Duodenal mucosa (tissue), 2 donors: ENCODE measurements at regions not wholly inside any gene's neighbourhood (a gene's known extent, or its start where the extent isn't known, plus 50 kb on each side); places are given as distances from the start of the nearest gene placed in this dataset.

ENCODE experiments used
- H3K27ac ChIP-seq: one replicate; pipeline ENCODE4 v1.7.0; 2013; ENCODE audit warnings: low read depth, low read length
- H3K27me3 ChIP-seq, 2 donors: one replicate each; pipeline ENCODE4 v1.7.0; 2013; ENCODE audit warnings: low read length in 2 of 2, control low read depth in 1 of 2; ENCODE audit not compliant: insufficient read depth in 2 of 2, control insufficient read depth in 1 of 2
- H3K36me3 ChIP-seq, 2 donors: one replicate each; pipeline ENCODE4 v1.7.0; 2013; ENCODE audit warnings: low read length in 2 of 2, control low read depth in 1 of 2; ENCODE audit not compliant: insufficient read depth in 2 of 2, control insufficient read depth in 1 of 2
- H3K4me1 ChIP-seq, 2 donors: one replicate each; pipeline ENCODE4 v1.7.0; 2013; ENCODE audit warnings: low read length in 2 of 2, control low read depth in 1 of 2; ENCODE audit not compliant: insufficient read depth in 2 of 2, control insufficient read depth in 1 of 2
- H3K4me3 ChIP-seq, 2 donors: one replicate each; pipeline ENCODE4 v1.7.0; 2013; ENCODE audit warnings: low read length in 2 of 2, low read depth in 1 of 2
- H3K9ac ChIP-seq, 2 donors: one replicate each; pipeline ENCODE4 v1.7.0; 2013; ENCODE audit warnings: low read length in 2 of 2, low read depth in 1 of 2
- H3K9me3 ChIP-seq, 2 donors: one replicate each; pipeline ENCODE4 v1.7.0; 2013; ENCODE audit warnings: low read length in 2 of 2, control low read depth in 1 of 2; ENCODE audit not compliant: control insufficient read depth in 1 of 2

DNA sequence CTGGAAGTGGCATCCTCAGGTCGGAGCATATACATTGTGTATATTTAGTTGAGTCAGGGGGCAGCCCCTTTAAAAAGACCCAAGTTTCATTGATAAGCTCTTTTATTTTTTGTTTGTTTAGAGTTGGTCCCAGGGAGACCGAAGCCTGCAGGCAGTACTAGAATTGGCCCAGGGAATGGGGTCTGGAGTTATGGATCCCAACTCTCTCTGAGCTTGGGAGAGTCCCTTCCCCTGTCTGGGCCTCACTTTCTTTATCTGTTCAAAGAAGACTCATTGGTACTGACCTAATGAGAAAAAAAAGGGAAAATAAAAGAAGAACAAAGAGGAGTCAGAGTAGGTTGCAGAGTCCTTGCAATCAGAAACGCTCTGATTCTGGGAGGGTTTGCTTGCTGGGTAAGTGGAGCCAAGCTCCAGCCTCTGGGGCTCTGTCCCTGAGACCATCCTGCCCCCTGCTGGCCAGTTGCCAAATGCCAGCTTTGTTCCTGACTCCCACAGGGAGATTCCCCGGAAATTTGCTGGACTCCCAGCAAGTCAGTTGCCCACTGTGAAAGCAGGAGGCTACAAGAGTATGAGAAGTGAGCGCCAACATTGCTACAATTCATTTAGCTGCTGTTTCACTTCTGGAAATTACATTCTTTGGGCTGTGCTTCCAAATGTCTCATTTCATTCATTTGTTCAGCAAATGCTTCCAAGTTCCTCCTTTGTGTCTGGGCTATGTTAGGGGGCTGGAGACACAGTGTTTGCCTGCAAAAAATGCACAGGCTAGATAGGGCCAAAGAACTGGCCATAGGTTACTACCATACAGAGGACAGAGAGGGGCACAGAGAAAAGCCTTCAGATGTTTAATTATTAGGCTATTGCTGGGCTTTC, 156.2 kb downstream of the MELK start:
- Histone ChIP-seq H3K4me1 (no peaks in the 10 kb centered on the region), H3K4me3 (no peak overlapping the region), H3K27me3 (no peaks in the 10 kb centered on the region), H3K9ac (no peak overlapping the region), H3K27ac (no peak overlapping the region), H3K9me3 (no peaks in the 10 kb centered on the region), H3K36me3 (no peaks in the 10 kb centered on the region)

DNA sequence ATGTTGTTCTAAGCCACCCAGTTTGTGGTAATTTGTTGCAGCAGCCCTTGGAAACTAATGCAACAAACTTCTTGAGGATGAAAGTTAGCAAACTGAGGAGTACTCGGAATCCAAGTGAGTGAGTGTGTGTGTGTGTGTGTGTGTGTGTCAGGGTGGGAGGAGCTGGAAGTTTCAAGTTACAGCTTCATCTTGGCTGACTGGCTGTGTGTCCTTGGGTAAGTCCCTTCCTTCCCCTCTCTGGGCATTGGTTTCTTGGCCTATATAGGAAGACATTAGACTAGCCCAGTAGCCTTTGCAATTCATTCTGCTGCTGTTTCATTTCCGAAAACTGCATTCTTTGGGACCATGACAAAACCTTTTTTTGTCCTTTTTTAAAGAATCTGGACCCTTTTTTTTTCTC, 157.2 kb downstream of the MELK start:
- Histone ChIP-seq H3K9ac (no peak overlapping the region), H3K27ac (no peak overlapping the region)

DNA sequence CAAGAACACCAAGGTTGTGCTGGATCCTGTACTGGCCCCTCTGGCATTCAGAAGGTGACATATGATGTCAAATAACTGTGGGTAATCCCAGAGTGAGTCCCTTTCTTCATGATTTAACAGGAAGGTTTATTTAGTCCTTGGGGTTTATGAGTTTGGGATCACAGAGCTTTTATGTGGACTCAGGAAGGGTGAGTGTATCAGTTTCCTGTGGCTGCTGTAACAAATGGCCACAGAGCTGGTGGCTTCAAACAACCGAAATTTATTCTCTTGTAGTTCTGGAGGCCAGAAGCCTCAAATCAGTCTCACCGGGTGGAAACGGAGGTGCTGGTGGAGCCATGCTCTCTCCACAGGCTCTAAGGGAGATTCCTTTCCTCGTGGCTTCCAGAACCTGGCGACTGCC, 157.7 kb downstream of the MELK start:
- no peaks in the 10 kb centered on the region for H3K36me3 ChIP-seq
- no peaks in the 10 kb centered on the region for H3K9me3 ChIP-seq
- H3K27me3 ChIP-seq: no peaks in the 10 kb centered on the region
- H3K27ac ChIP-seq: no peak overlapping the region
- H3K4me1 ChIP-seq: no peaks in the 10 kb centered on the region
- H3K9ac ChIP-seq: no peak overlapping the region
- H3K4me3 ChIP-seq: no peak overlapping the region

More for the DNA sequence above, 157.2 kb downstream of the MELK start:
- Histone ChIP-seq H3K4me3 (no peak overlapping the region), H3K9me3 (no peaks in the 10 kb centered on the region), H3K36me3 (no peaks in the 10 kb centered on the region), H3K27me3 (no peaks in the 10 kb centered on the region), H3K4me1 (no peaks in the 10 kb centered on the region)

DNA sequence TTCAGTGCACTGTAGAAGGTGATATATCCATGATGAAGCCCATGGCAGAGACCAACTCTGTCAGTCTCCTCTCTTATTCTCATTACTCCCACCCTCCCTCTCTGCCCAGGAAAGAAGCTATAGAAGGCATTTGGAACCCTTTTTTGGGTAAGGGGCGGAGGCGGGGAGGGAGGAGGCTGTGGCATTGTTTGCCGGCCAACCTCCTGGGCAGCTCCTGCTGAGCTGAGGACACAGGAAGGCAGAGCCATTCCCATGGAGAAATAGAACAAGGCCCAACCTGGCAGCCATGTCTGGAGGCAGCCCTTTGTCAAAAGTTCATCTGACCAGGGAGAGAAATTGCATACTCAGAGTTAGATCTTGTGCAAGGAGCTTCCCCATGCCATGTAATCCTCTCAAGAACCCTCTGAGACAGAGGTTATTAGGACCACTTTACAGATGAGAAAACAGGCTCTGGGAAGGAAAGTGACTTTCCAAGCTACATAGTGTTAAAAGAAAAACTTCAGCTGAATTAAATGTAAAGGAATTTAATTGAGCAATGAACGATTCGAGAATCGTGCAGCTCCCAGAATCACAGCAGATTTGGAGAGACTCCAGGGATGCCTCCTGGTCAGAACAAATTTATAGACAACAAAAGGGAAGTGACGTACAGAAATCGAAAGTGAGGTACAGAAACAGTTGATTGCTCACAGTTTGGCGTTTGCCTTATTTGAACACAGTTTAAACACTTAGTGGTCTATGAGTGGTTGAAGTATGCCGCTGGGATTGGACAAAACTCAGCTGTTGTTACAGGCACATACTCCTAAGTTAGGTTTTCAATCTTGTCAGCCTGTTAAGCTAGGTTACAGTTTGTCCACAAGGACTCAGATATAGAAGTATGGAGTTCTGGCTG, 158.6 kb downstream of the MELK start:
- H3K9me3 ChIP-seq: no peaks in the 10 kb centered on the region
- H3K4me1 ChIP-seq: no peaks in the 10 kb centered on the region
- no peaks in the 10 kb centered on the region for H3K36me3 ChIP-seq
- H3K4me3 ChIP-seq: no peak overlapping the region
- no peak overlapping the region for H3K9ac ChIP-seq
- no peak overlapping the region for H3K27ac ChIP-seq
- H3K27me3 ChIP-seq: no peaks in the 10 kb centered on the region

DNA sequence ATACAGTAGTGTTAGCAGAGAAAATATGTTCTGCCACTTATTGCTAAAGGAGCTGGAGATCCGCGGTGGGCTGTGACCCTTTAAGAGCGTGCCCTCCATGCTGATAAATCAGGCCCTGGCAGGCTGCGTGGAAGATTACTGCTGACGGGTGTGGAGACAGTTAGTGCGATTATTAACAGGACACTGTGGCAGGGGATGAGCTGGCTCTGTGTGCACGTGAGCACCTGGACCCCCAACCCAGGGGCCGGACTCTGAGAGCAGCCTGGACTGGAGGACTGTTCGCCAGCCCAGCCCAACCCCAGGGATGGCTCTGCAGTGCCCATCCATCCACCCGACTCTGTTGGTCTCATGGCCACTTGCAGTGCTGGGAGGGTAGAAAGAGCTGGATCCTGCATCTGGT, 162.0 kb downstream of the MELK start:
- no peak overlapping the region for H3K4me3 ChIP-seq
- H3K9me3 ChIP-seq: no peaks in the 10 kb centered on the region
- no peaks in the 10 kb centered on the region for H3K36me3 ChIP-seq
- H3K9ac ChIP-seq: no peak overlapping the region
- peaks cover 0 to 15% of the 10 kb centered on the region in 2 donors for H3K27me3 ChIP-seq
- H3K27ac ChIP-seq: no peak overlapping the region
- H3K4me1 ChIP-seq: no peaks in the 10 kb centered on the region

DNA sequence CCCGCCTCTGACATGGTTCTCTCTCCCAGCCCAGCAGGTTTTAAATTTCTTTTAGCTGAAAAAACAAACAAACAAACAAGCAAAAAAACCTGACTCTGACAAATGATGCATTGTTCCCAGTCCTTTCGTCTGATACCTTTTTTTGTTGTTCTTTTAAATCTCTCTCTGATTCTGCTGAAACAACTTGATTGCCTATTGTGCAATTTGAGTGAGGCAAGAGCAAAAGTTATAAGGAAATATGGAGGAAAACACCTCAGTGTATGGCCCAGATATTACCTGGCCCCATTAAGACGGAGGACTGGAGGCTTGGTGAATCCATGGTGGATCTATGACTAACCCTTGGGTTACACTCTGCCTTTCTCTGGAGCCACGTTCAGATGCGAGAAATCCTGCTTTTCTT, 164.0 kb downstream of the MELK start:
- no peak overlapping the region for H3K9ac ChIP-seq
- H3K36me3 ChIP-seq: no peaks in the 10 kb centered on the region
- no peaks in the 10 kb centered on the region for H3K4me1 ChIP-seq
- H3K27ac ChIP-seq: no peak overlapping the region
- no peak overlapping the region for H3K4me3 ChIP-seq
- H3K27me3 ChIP-seq: peaks cover 8 to 33% of the 10 kb centered on the region in 2 donors
- no peaks in the 10 kb centered on the region for H3K9me3 ChIP-seq

DNA sequence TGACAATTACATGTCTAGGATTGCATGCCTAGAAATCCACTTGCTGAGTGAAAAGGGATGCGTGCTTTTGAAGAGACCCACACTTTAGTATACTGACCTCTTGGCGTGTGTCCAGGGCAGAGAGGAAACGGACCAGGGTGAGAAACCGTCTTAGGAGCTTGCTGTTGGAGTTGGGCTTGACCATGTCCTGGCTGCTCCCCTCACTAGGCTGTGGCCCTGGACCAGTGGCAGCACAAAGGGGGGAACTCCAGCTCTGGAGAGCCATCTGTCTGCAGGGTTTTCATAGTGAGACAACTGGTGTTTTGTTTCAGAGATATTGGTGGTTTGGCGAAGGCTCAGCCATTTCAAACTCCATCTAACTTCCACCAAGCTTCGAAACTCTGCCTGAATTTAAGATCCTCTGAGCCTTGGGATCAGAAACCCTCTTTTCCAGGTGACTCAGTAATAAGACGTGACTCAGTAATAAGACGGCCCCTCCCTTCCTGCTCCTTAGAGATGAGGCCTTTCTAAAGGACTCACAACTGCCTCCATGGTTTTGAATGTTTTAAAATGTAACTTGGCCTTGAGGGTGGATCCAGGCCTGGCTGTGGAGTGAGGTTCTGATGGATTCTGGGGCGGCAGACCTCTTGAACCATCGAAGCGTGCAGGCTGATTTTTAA, 165.8 kb downstream of the MELK start:
- peaks cover 8 to 39% of the 10 kb centered on the region in 2 donors for H3K27me3 ChIP-seq
- H3K4me1 ChIP-seq: no peaks in the 10 kb centered on the region

DNA sequence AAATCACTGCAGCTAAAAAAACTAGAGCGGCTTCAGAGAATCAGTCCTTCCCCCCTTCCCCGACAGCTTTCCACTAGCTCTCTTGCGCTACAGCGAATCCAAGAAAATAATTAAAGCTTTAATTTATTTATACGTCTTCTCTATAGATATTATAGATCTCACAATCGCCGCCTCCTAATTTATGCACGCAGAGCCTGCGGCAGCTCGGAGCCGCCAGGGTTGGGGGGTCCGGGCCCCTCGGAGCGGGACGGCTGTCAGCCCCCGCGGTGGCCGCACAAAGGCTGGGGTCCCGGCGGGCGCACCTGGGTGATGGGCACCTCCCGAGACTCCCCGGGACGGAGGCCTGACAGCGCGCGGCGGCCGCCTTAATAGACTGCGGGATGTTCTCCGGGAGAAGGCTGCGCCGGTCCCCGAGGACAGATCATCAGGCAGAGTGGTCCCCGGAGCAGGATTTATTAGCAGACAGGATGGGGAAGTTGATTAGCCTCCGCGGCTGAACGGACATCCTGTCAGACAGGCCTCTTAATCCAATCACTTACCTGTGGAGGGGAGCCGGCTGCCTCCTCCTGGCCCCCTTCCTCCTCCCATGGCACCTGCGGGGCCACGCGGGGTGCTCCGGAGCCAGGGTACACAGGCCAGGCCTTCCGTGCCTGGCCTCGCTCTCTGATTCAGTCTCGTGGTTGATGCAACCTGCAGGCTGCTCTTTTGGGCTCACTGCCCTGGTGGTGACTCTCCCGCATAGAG, 166.8 kb downstream of the MELK start:
- Histone ChIP-seq H3K4me3 (no peak overlapping the region), H3K36me3 (no peaks in the 10 kb centered on the region), H3K9ac (no peak overlapping the region), H3K9me3 (no peaks in the 10 kb centered on the region), H3K4me1 (no peaks in the 10 kb centered on the region), H3K27ac (no peak overlapping the region), H3K27me3 (peaks cover 8 to 39% of the 10 kb centered on the region in 2 donors)

More for the DNA sequence above, 165.8 kb downstream of the MELK start:
- Histone ChIP-seq H3K9ac (no peak overlapping the region), H3K4me3 (no peak overlapping the region), H3K27ac (no peak overlapping the region), H3K36me3 (no peaks in the 10 kb centered on the region), H3K9me3 (no peaks in the 10 kb centered on the region)

DNA sequence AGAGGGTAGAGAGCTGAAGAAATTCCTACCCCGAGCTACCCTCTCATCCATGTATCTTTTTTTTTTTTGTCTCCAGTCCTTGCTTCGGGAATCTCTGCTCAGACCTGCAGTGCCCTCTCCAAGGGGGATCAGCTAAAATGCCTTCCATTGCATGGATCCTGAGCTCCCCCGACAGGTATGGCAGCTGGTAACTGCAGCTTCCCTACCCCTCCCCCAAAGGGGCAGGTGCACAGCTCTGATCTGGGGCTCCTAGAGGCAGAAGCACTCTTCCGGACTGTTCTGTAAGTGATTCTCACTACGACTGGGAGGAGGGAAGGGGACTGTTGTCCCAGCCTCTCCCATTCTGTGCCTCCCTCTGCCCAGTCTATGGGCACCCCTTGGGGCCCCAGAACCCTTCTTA, 169.6 kb downstream of the MELK start:
- Histone ChIP-seq H3K36me3 (no peaks in the 10 kb centered on the region), H3K4me1 (no peaks in the 10 kb centered on the region), H3K4me3 (no peak overlapping the region), H3K9me3 (no peaks in the 10 kb centered on the region), H3K27me3 (peaks cover 8 to 37% of the 10 kb centered on the region in 2 donors), H3K9ac (no peak overlapping the region), H3K27ac (no peak overlapping the region)
